K562 (cell line): ENCODE measurements at regions not wholly inside any gene's neighbourhood (a gene's known extent, or its start where the extent isn't known, plus 50 kb on each side); places are given as distances from the start of the nearest gene placed in this dataset.

Experiments used
- BACH1 ChIP-seq: fragments of 200-800 bp; sonication (Bioruptor generic); IDR thresholded peaks from 2 replicates; pipeline ENCODE4 v1.6.1; 2016; ENCODE audit warnings: missing genetic modification characterization, missing compliant biosample characterization
- IRF9 ChIP-seq: fragments of 450-650 bp; IDR thresholded peaks from 2 replicates; pipeline ENCODE4 v1.6.1; 2016; ENCODE audit warnings: missing biosample characterization, missing genetic modification characterization
- JUN ChIP-seq, 2 experiments: sonication (generic) in 1 of 2; formaldehyde crosslinking in 1 of 2; IDR thresholded peaks; 2 replicates each; pipeline versions ENCODE4 v1.6.1 to v1.8.0; 2012 to 2022; ENCODE audit warnings: borderline replicate concordance in 2 of 2, mild to moderate bottlenecking in 2 of 2, improper control_type of control experiment in 1 of 2, low read depth in 1 of 2, low read length in 1 of 2, missing genetic modification reagents in 1 of 2
- NFIC ChIP-seq: fragments of 450-650 bp; IDR thresholded peaks from 2 replicates; pipeline ENCODE4 v1.6.1; 2017; ENCODE audit warnings: mild to moderate bottlenecking, inconsistent platforms
- PTTG1 ChIP-seq: fragments of 450-650 bp; IDR thresholded peaks from 2 replicates; pipeline ENCODE4 v1.6.1; 2016; ENCODE audit warnings: low read depth, mild to moderate bottlenecking, missing genetic modification characterization, missing compliant biosample characterization
- TFAM ChIP-seq: fragments of 250-450 bp; sonication (Bioruptor Pico); conservative IDR thresholded peaks from 2 replicates; pipeline ENCODE4 v1.5.0; 2021; ENCODE audit warnings: mild to moderate bottlenecking, moderate library complexity
- ZNF24 ChIP-seq: fragments of 450-650 bp; IDR thresholded peaks from 2 replicates; pipeline ENCODE4 v1.6.1; 2016
- ZNF431 ChIP-seq: sonication (generic); formaldehyde crosslinking; IDR thresholded peaks from 2 replicates; pipeline ENCODE4 v1.8.0; 2022; ENCODE audit warnings: mild to moderate bottlenecking, missing genetic modification reagents

GRCh38 chr7:84258628-84259027 is 64.0 kb upstream of the SEMA3A start:
- no peak for TF ChIP-seq JUN (IDR thresholded peaks at IDR 0.05; ENCODE audit: borderline replicate concordance, low read depth, low read length)
- TF ChIP-seq JUN (CRISPR knock-in tag; IDR thresholded peaks at IDR 0.05; ENCODE audit: borderline replicate concordance), result no peak
- TF ChIP-seq BACH1 (tag), result no peak
- TF ChIP-seq ZNF431 (CRISPR knock-in tag), result no peak
- TF ChIP-seq TFAM (CRISPR knock-in tag), result no peak
- no peak for TF ChIP-seq IRF9 (tag)
- no peak for TF ChIP-seq NFIC
- no peak for TF ChIP-seq ZNF24
- no peak for TF ChIP-seq PTTG1 (tag)
